ENCODE measurements at regions not wholly inside any gene's neighbourhood (a gene's known extent, or its start where the extent isn't known, plus 50 kb on each side); places are given as distances from the start of the nearest gene placed in this dataset.
A peak's percentile ranks its signal among the peaks of the same experiment; 100 is the strongest.

DNA sequence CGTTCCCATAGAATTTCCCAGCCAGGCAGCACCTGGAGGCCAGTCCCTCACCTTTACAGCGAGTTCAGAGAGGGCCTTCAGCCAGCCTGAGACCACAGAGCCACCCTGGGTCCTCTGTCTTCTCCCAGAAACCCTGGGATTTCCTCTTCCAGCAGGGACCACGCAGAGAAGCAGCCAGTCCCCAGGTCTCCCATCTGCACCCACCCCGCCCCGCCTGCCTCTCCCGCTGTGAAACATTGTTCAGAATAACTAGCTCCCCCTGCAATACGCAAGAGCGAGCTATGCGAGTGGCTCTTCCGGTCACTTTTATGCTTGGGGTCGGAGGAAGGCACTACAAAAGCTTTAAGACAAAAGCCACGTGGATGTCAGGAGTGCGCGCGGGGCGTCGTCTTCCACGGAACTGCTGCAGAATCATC lies 77.8 kb downstream of the SERPINA3 start:
- Histone ChIP-seq H3K4me1 (peaks cover 3% of the 10 kb centered on the region), H3K9me3 (replicated peaks) (no peaks in the 10 kb centered on the region), H3K27ac (replicated peaks) (no peak overlapping the region), H3K4me3 (peak overlapping the region; percentile 39), H3K36me3 (no peaks in the 10 kb centered on the region), H3K27me3 (ENCODE audit: low read depth) (peaks cover 58% of the 10 kb centered on the region)
- no peak for DNase-seq
- TF ChIP-seq, protein P1, sequence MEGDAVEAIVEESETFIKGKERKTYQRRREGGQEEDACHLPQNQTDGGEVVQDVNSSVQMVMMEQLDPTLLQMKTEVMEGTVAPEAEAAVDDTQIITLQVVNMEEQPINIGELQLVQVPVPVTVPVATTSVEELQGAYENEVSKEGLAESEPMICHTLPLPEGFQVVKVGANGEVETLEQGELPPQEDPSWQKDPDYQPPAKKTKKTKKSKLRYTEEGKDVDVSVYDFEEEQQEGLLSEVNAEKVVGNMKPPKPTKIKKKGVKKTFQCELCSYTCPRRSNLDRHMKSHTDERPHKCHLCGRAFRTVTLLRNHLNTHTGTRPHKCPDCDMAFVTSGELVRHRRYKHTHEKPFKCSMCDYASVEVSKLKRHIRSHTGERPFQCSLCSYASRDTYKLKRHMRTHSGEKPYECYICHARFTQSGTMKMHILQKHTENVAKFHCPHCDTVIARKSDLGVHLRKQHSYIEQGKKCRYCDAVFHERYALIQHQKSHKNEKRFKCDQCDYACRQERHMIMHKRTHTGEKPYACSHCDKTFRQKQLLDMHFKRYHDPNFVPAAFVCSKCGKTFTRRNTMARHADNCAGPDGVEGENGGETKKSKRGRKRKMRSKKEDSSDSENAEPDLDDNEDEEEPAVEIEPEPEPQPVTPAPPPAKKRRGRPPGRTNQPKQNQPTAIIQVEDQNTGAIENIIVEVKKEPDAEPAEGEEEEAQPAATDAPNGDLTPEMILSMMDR (IDR thresholded peaks at IDR 0.05; ENCODE audit: borderline replicate concordance), result no peak
- intact Hi-C loops (cut with micrococcal nuclease), result loop anchor here (10.0 kb wide), 1 partner anchor 745 kb away; no protein-coding TSS in a partner anchor

DNA sequence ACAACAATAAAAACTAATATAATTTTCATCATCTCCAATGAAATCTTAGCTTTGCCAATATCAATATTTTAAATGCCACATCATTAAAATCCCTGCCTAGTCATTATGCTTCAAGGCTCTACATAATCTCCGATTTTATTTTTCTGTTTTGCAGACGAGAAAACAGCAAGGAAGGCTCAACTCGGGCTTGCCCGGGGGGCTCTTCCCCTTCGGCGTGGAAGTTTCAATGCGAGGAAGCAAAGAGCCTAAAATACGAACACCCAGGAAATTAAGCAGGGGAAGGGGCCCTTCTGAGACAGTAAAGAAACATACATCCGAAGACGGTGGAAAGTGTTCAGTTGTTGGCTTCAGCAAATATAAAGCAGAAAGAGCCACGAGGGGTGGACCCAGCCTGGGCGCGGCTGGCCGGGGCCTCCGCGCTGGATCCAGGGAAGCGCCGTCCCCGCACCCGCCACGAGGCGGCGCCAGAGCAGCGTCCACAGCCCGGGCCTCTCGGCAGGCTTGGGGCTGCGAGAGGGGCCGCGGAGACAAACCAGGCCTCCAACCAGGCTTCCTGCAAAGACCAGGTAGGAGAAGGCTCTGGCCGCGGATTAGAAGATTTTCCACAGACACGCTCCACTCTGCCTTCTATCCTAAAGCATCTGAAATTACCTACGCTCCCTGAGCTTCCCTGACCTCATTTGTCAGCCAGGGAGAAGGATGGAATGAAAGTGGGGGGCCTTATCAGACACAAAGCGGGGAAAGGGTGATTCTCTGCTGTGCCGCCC lies 77.2 kb downstream of the SERPINA3 start:
- TF ChIP-seq, protein P1 (IDR thresholded peaks at IDR 0.05; ENCODE audit: borderline replicate concordance), result peak; percentile 97
- Histone ChIP-seq H3K9me3 (replicated peaks) (no peaks in the 10 kb centered on the region), H3K27me3 (ENCODE audit: low read depth) (peaks cover 62% of the 10 kb centered on the region), H3K4me1 (peaks cover 3% of the 10 kb centered on the region), H3K4me3 (peak overlapping the region; percentile 39), H3K27ac (replicated peaks) (no peak overlapping the region), H3K36me3 (no peaks in the 10 kb centered on the region)
- DNase-seq, result peak; percentile 58
- intact Hi-C loops (cut with micrococcal nuclease), result no loop called here

DNA sequence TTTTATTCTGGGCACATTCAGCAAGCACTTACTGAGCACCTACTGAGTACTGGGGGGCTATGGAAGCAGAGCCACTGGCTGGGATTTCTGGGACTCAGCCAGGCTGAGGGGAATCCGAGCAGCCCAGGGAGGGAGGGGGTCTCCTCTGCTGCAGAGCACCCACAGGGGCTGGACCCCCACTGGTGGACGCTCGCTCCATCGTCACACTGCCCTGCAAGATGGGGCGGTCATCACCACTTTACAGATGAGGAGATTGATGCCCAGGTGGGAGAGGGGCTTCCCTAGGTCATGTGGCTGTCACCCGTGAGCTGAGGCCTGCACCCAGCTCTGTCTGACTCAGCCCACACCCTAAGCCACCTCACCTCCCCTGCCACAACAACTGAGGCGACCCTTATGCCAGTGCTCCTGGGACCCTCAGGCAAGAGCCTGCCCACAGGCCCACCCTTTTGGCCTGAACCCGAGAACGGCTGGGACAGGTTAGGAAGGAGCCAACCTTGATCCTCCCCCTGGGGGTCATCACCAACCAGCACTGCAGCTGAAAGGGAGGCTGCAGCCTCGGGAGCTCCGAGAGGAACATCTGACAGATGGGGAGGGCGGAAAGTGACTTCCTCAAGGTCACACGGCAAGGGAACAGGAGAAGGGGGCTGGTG lies 74.4 kb downstream of the SERPINA3 start:
- Histone ChIP-seq H3K36me3 (no peaks in the 10 kb centered on the region), H3K4me1 (peaks cover 3% of the 10 kb centered on the region), H3K9me3 (replicated peaks) (no peaks in the 10 kb centered on the region), H3K27ac (replicated peaks) (no peak overlapping the region), H3K27me3 (ENCODE audit: low read depth) (peaks cover 84% of the 10 kb centered on the region), H3K4me3 (no peak overlapping the region)
- DNase-seq, result no peak
- TF ChIP-seq, protein P1 (IDR thresholded peaks at IDR 0.05; ENCODE audit: borderline replicate concordance), result no peak
- intact Hi-C loops (cut with micrococcal nuclease), result no loop called here

DNA sequence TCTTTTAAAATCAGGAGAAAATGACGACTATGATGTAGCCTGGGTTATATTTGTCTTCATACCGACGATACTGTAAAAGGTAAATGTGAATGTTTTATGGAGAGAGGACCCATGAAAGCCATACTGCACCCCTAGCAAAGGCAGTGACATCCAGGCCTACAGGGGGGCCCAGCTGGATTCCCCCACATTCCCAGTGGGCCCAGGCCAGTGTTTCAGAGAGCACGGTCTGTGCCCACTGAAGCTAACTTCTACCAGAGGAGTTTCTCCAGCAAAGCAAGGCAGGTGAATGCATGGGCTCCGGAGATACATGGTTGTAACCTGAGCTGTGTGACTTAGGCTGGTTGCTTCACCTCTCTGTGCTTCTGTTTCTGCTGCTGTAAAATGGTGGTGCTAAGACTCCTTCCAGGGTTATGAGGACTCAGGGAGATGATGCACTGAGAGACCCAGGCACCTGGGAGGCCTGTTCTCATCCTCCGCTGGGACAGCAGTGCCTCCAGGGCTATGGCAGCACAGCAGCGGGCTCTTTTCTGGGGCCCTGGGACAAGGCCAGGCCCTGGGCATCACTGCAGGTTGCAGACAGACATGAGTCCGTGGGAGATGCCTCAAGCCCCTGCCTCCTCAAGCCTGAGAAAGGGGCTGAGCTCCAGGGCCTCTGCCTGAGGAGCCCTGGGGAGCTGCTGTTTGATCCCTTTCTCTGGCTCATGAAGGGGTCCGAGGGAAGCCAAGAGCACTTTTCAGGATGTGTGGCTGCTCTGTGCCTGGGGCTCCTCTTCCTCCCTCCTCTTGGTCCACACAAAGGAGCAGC lies 73.7 kb downstream of the SERPINA3 start:
- Histone ChIP-seq H3K4me1 (peaks cover 3% of the 10 kb centered on the region), H3K36me3 (no peaks in the 10 kb centered on the region), H3K9me3 (replicated peaks) (no peaks in the 10 kb centered on the region), H3K4me3 (no peak overlapping the region), H3K27ac (replicated peaks) (no peak overlapping the region), H3K27me3 (ENCODE audit: low read depth) (peaks cover 85% of the 10 kb centered on the region)
- intact Hi-C loops (cut with micrococcal nuclease), result no loop called here
- no peak for DNase-seq
- TF ChIP-seq, protein P1 (IDR thresholded peaks at IDR 0.05; ENCODE audit: borderline replicate concordance), result no peak

DNA sequence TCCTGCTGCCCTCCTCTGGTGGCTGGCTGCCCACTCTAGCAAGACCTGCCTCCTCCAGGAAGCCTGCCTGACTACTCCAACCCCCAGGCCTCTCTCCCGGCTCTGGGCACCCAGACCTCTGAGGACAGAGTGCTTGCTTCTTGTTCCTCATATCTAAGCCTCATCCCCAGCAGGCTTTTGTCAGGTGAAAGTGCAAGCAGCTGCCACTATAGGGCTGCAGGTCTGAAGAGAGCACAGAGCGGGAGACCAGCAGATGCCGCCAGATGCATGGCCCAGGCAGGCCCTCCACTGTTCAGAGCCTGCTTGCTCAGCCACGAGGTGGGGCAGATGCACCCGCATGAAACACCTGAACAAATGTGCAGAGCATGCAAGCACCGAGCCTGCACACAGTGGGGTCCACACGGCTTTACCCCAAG lies 73.0 kb downstream of the SERPINA3 start:
- intact Hi-C loops (cut with micrococcal nuclease), result no loop called here
- peaks cover 83% of the 10 kb centered on the region for H3K27me3 ChIP-seq (ENCODE audit: low read depth)
- H3K4me1 ChIP-seq, result peaks cover 3% of the 10 kb centered on the region
- no peaks in the 10 kb centered on the region for H3K9me3 ChIP-seq (replicated peaks)
- DNase-seq, result no peak
- H3K4me3 ChIP-seq, result no peak overlapping the region
- H3K27ac ChIP-seq (replicated peaks), result no peak overlapping the region
- H3K36me3 ChIP-seq, result no peaks in the 10 kb centered on the region
- TF ChIP-seq, protein P1 (IDR thresholded peaks at IDR 0.05; ENCODE audit: borderline replicate concordance), result no peak

Data from left ventricle myocardium inferior (tissue), 1 donor.